ENCODE measurements at regions not wholly inside any gene's neighbourhood (a gene's known extent, or its start where the extent isn't known, plus 50 kb on each side); places are given as distances from the start of the nearest gene placed in this dataset.
"Not testable (repeated sequence)": the region's sequence is repeated elsewhere in the genome, so short reads cannot be mapped to it uniquely, and the experiment has no call there.

GRCh38 chr7:68613405-68613804 lies 984.9 kb upstream of the AUTS2 start:
- no peak for DNase-seq

DNA sequence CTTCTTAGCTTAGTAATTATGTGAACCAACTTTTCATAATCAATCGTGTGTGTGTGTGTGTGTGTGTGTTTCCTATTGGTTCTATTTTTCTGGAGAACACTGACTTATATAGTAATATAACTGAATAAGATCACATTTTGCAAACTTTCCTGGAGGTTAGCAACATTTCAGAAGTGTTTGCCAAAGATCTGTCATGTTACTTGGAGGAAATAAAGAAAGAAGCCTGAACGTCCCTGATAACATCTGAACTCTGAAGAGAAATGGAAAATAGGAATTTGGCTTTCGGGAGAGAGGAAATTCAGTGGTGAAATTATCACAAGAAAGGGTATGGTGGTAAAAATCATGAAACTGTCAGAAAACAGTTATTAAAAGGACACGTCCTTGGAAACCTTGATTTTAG lies 984.4 kb upstream of the AUTS2 start:
- no peak for DNase-seq

DNA sequence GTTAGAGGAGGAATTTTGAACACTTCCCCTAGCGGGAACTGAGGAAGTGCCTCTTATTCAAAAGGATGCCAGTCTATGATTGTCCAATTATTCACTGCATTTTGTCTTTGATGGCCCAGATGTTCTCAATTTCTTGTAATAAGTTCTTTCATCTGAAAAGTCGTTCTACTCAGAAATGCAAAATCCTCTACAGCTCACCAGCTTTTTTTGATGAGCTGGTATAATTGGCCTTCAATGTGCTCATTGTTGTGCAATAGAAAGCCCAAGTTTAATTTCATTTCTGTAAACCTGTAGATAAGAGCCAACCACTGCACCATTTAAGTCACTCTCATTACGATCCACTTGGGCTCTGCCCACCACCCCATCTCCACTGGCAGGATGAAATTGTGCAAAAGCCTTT lies 978.7 kb upstream of the AUTS2 start:
- no peak for DNase-seq

DNA sequence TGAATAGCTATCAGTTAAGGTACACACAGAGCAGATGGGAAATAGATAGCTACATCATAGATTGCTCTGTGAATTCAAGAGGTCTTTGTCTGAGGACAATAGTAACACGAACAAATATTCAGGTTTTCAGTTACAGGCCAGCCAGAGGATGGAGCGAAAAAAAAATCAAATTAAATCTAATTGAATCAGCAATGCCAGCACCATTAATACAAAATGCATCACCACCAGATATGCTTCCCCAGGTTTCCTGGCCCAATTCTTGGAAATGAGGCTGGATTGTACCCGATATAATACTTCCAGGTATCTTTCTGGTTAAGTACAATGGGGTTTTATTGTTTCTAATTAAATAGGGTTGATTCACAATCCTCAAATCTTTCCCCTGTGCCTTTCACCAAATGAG lies 975.8 kb upstream of the AUTS2 start:
- DNase-seq = no peak

DNA sequence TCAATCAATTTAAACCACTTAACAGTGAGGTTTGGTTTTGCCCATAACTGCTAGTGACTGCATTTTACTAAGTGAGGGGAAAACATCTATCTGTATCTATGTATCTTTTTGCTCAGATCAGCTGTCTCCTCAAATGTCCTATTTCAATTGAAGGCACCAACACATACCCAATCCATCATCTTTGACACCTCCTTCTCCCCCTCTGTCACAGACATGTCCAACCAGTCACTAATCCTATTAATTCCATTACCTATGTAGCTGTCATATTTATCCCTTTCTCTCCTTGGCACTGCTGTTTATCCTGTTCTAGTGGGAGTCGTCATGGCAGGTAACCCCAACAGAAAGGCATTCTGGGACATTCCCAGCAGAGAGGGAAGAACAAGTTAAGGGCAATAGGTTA lies 975.2 kb upstream of the AUTS2 start:
- DNase-seq = no peak

DNA sequence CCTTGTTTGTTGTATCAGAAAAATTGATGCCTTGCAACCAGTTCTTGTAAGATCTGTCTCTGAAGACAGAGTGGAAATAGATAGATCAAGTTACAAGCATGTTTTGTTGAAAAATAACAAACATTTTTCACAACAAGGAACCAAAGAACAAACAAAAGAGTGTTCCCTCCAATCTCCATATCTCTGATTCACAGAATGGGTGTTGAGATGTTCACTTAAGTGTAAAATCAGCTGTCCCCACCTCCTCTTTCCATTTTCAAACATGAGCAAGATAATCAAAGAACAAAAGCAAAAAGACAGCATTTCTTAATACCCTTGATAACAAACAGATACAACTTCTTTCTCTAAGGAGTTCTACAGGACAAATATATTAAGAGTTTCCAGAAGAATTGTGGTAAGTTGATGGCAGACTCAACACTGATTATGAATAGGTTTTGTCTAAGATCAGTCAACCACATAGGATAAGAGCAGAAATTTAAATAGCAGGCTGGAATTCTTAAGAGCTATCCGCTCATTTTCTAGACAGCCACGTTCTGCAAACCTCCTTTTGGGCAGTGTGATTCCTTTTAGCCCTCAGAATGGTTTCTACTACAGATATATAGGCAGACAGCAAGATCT lies 970.9 kb upstream of the AUTS2 start:
- no peak for DNase-seq

DNA sequence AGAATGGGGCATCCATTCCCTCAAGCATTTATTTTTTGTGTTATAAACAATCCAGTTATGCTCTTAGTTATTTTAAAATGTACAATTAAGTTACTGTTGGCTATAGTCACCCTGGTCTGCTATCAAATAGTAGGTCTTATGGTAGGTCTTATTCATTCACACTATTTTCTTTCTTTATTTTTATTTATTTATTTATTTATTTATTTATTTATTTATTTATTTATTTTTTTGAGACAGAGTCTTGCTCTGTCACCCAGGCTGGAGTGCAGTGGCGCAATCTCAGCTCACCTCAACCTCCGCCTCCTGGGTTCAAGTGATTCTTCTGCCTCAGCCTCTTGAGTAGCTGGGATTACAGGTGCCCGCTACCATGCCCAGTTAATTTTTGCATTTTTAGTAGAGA lies 967.4 kb upstream of the AUTS2 start:
- not testable (repeated sequence) for DNase-seq

GRCh38 chr7:68640103-68640502 lies 958.2 kb upstream of the AUTS2 start:
- no peak for DNase-seq

DNA sequence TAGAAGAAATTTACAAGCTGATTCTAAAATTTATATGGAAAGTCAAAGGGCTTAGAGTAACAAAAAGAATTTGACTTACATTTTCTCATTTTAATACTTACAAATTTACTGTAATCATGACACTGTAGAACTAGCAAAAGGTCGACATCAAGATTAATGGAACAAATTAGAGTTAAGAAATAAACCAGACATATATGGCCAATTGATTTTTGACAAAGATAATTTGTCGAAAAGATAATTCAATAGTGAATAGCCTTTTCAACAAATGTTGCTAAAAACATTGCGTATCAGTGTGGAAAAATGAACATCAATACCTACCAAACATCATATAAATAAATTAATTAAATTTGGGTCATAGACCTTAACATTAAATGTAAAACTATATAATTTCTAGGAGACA lies 955.5 kb upstream of the AUTS2 start:
- no peak for DNase-seq

GRCh38 chr7:68663392-68663791 lies 934.9 kb upstream of the AUTS2 start:
- DNase-seq = no peak

- no peak for DNase-seq
Observed at GRCh38 chr7:68671046-68671445, 927.2 kb upstream of the AUTS2 start.

DNA sequence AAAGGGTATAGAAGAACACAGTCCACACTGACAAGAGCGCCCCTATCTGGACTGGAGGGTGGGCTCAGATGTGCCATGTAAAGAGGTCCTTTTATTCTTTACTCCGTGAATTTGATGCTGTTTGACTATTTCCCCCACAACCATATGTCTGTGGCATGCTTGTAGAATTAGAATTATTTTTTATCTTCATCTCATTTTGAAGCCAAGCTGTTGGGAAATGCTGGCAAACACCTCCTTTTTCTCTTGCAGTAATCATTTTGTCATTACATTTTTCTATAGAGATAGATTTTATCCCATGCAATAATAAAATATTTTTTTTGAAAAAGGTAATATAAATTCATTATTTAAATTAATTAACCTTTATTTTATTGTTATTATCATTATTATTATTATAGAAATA lies 926.6 kb upstream of the AUTS2 start:
- DNase-seq = no peak

DNA sequence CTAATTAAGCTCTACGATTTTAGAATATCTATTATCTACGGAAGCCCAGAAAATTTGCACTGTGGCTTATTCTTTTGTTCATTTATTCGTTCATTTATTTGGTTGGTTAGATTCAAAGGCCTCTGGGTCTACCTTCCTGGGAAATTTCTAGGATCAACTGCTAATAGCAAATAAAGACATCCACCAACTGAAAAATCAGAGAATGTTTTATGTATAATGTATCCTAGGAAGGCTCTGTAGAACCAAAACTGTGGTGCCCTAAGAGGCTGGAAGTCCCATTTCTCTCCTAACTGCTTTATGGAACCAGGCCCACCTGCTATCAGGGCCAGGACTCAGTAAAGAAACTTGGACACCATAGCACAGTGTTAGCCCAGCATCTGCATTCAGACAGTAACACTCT lies 923.4 kb upstream of the AUTS2 start:
- DNase-seq = no peak

- no peak for DNase-seq
Observed at GRCh38 chr7:68676813-68677535, 921.3 kb upstream of the AUTS2 start.

- DNase-seq = no peak
Observed at GRCh38 chr7:68678196-68678595, 920.1 kb upstream of the AUTS2 start.

GRCh38 chr7:68679459-68680234 lies 918.6 kb upstream of the AUTS2 start:
- DNase-seq = no peak

DNA sequence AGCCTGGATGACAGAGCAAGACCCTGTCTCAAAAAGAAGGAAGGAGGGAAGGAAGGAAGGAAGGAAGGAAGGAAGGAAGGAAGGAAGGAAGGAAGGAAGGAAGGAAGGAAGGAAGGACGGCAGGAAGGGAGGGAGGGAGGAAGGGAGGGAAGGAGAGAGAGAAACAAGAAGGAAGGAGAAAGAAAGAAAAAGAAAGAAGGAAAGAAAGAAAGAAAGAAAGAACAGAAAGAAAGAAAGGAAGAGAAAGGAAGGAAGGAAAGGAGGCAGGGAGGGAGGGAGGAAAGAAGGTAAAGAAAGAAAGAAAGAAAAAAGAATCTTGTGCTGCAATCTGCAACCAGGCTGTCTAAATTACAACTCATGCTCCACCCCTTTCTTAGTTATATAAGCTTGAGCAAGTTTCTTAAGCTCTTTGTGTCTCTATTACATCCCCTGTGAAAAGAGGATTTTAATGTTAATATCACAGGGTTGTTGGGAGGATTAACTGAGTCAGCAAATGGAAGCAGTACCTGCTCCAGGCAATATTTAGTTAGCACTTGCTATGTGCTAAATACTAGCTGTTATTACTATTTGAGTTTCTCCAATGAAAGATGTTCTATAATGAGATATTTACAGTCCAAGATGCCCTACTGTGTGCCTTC lies 917.9 kb upstream of the AUTS2 start:
- no peak for DNase-seq

DNA sequence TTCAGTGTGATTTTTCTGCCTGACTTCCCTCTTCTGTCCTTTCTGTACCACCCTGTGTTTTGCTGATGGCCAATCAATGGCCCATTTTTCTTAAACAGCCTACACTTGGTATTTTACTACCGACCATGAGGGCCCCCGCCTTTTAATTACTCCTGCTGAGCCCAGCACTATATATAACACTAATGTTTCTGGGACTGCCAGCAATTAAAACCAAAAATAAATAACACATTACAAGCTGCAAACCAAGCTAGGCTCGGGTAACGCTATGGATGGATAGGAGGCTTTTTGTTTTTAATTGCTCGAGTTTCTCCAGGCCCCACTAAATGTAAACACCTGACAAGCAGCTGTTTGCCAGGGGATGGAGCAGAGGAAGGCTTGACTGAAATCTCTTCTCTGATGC lies 915.4 kb upstream of the AUTS2 start:
- DNase-seq = no peak

GRCh38 chr7:68684246-68684839 lies 913.9 kb upstream of the AUTS2 start:
- DNase-seq = no peak

GRCh38 chr7:68684996-68685395 lies 913.3 kb upstream of the AUTS2 start:
- DNase-seq = no peak

GRCh38 chr7:68688416-68689086 lies 909.7 kb upstream of the AUTS2 start:
- no peak for DNase-seq

- DNase-seq = no peak
Observed at GRCh38 chr7:68689087-68689433, 909.2 kb upstream of the AUTS2 start.

Data from stimulated activated CD4-positive, alpha-beta T cell treated with anti-CD3 and anti-CD28 coated beads, Interleukin-2, amount 100 ng/mL, for 24 hours (primary cell).